Heart left ventricle (tissue), 13 donors: ENCODE measurements at regions not wholly inside any gene's neighbourhood (a gene's known extent, or its start where the extent isn't known, plus 50 kb on each side); places are given as distances from the start of the nearest gene placed in this dataset.

Experiments used
- CTCF ChIP-seq, 12 donors: fragments of 200-600 bp; sonication (generic) in 4 of 12; IDR thresholded peaks; one replicate each; pipeline versions ENCODE4 v1.5.0 to v1.8.0; 2018 to 2022; ENCODE audit warnings: antibody characterized with exemption in 12 of 12, mild to moderate bottlenecking in 5 of 12
- POLR2A ChIP-seq, 2 donors: fragments of 450-650 bp; IDR thresholded peaks; one replicate each; pipeline ENCODE4 v1.6.1; 2017; ENCODE audit warnings: antibody characterized with exemption in 2 of 2, mild to moderate bottlenecking in 2 of 2, moderate library complexity in 2 of 2
- donor health status: ischemic (EF 13 %, LVEDD 7.1; RV severe dilation, severe dysfunction).
- donor health status: DM: no; HTN: yes; CAD: no.
- donor health status: DM: no; HTN: no; CAD: no.
- donor health status: ischemic (EF 25% LVEDD 6.9; RV normal size, moderate dysfunction).
- donor health status: ischemic (EF 25% LVEDD 5.7; RV mildly dilated, moderate dysfunction).
- donor health status: ischemic (EF 35%, LVEDD 5.7; RV mildly dilated, moderate dysfunction).
- donor health status: nonischemic (EF 11% LVEDD 7.7; RV severe dilation, severe dysfunction).
- donor health status: DM: yes; HTN: yes; CAD: no.
- donor health status: PGD.
- donor health status: ischemic (EF 29% LVEDD 5.4; RV normal size, mild dysfunction).
- donor health status: nonischemic (EF 23%, LVEDD 6.1; RV moderate dilation, normal function).

GRCh38 chr3:106413683-106414082 lies 544.9 kb upstream of the CBLB start:
- TF ChIP-seq CTCF (IDR thresholded peaks at IDR 0.05) (no peak), POLR2A (IDR thresholded peaks at IDR 0.05) (no peak)
